Duodenal mucosa (tissue), 2 donors: ENCODE measurements at regions not wholly inside any gene's neighbourhood (a gene's known extent, or its start where the extent isn't known, plus 50 kb on each side); places are given as distances from the start of the nearest gene placed in this dataset.
"Not testable (repeated sequence)": the region's sequence is repeated elsewhere in the genome, so short reads cannot be mapped to it uniquely, and the experiment has no call there.

ENCODE experiments used
- H3K27ac ChIP-seq: one replicate; pipeline ENCODE4 v1.7.0; 2013; ENCODE audit warnings: low read depth, low read length
- H3K27me3 ChIP-seq, 2 donors: one replicate each; pipeline ENCODE4 v1.7.0; 2013; ENCODE audit warnings: low read length in 2 of 2, control low read depth in 1 of 2; ENCODE audit not compliant: insufficient read depth in 2 of 2, control insufficient read depth in 1 of 2
- H3K36me3 ChIP-seq, 2 donors: one replicate each; pipeline ENCODE4 v1.7.0; 2013; ENCODE audit warnings: low read length in 2 of 2, control low read depth in 1 of 2; ENCODE audit not compliant: insufficient read depth in 2 of 2, control insufficient read depth in 1 of 2
- H3K4me1 ChIP-seq, 2 donors: one replicate each; pipeline ENCODE4 v1.7.0; 2013; ENCODE audit warnings: low read length in 2 of 2, control low read depth in 1 of 2; ENCODE audit not compliant: insufficient read depth in 2 of 2, control insufficient read depth in 1 of 2
- H3K4me3 ChIP-seq, 2 donors: one replicate each; pipeline ENCODE4 v1.7.0; 2013; ENCODE audit warnings: low read length in 2 of 2, low read depth in 1 of 2
- H3K9ac ChIP-seq, 2 donors: one replicate each; pipeline ENCODE4 v1.7.0; 2013; ENCODE audit warnings: low read length in 2 of 2, low read depth in 1 of 2
- H3K9me3 ChIP-seq, 2 donors: one replicate each; pipeline ENCODE4 v1.7.0; 2013; ENCODE audit warnings: low read length in 2 of 2, control low read depth in 1 of 2; ENCODE audit not compliant: control insufficient read depth in 1 of 2

GRCh38 chr22:22358152-22358551 is 113.6 kb downstream of the VPREB1 start:
- H3K36me3 ChIP-seq: no peaks in the 10 kb centered on the region
- no peaks in the 10 kb centered on the region for H3K4me1 ChIP-seq
- H3K27ac ChIP-seq: no peak overlapping the region
- no peaks in the 10 kb centered on the region for H3K9me3 ChIP-seq
- H3K27me3 ChIP-seq: peaks cover 0 to 11% of the 10 kb centered on the region in 2 donors
- H3K9ac ChIP-seq: no peak overlapping the region
- no peak overlapping the region for H3K4me3 ChIP-seq

DNA sequence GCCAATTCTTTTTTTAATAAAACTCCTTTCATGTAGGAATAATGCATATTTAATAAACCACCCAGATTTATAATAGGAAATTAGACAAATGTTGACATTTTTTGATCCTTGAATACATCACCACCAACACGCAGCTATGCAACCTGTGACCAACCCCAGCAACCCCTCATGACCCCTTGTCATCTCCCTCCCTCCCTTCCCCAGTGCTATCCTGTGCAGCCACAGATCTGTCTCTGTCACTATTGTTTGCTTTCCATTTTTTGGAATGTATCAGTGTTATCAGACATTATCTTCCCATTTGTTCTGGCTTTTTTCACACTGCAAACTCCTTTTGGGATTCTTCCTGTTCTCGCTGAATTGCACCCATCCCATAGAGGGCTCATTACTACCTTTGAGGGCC is 114.1 kb downstream of the VPREB1 start:
- no peaks in the 10 kb centered on the region for H3K4me1 ChIP-seq

GRCh38 chr22:22359465-22359864 is 114.9 kb downstream of the VPREB1 start:
- no peak overlapping the region for H3K4me3 ChIP-seq
- H3K36me3 ChIP-seq: no peaks in the 10 kb centered on the region
- H3K27ac ChIP-seq: no peak overlapping the region
- no peaks in the 10 kb centered on the region for H3K4me1 ChIP-seq
- H3K27me3 ChIP-seq: peaks cover 0 to 12% of the 10 kb centered on the region in 2 donors
- no peak overlapping the region for H3K9ac ChIP-seq
- no peaks in the 10 kb centered on the region for H3K9me3 ChIP-seq

More for the DNA sequence above, 114.1 kb downstream of the VPREB1 start:
- Histone ChIP-seq H3K4me3 (no peak overlapping the region), H3K9ac (no peak overlapping the region), H3K9me3 (no peaks in the 10 kb centered on the region), H3K27ac (no peak overlapping the region), H3K36me3 (no peaks in the 10 kb centered on the region), H3K27me3 (peaks cover 0 to 12% of the 10 kb centered on the region in 2 donors)

DNA sequence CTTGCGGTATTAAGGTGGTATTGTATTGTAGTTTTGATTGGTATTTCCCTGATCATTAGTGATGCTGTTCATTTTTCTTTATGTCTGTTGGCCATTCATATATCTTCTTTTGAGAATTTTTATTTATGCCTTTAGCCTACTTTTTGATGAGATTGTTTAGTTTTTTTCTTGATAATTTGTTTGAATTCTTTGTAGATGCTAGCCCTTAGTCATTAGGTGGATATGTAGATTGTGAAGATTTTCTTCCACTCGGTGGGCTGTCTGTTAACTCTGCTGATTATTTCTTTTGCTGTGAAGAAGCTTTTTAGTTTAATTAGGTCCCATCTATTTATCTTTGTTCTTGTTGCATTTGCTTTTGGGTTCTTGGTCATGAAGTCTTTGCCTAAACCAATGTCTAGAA is 115.4 kb downstream of the VPREB1 start:
- H3K9me3 ChIP-seq: no peaks in the 10 kb centered on the region
- no peak overlapping the region for H3K4me3 ChIP-seq
- H3K9ac ChIP-seq: no peak overlapping the region
- H3K27ac ChIP-seq: no peak overlapping the region
- H3K4me1 ChIP-seq: no peaks in the 10 kb centered on the region
- H3K27me3 ChIP-seq: peaks cover 0 to 9% of the 10 kb centered on the region in 2 donors
- H3K36me3 ChIP-seq: no peaks in the 10 kb centered on the region

- no peaks in the 10 kb centered on the region for H3K9me3 ChIP-seq
- no peak overlapping the region for H3K9ac ChIP-seq
- H3K4me3 ChIP-seq: no peak overlapping the region
- H3K36me3 ChIP-seq: no peaks in the 10 kb centered on the region
- no peaks in the 10 kb centered on the region for H3K4me1 ChIP-seq
- peaks cover 0 to 5% of the 10 kb centered on the region in 2 donors for H3K27me3 ChIP-seq
- H3K27ac ChIP-seq: no peak overlapping the region
These were observed 117.7 kb downstream of the VPREB1 start for GRCh38 chr22:22362311-22362710.

DNA sequence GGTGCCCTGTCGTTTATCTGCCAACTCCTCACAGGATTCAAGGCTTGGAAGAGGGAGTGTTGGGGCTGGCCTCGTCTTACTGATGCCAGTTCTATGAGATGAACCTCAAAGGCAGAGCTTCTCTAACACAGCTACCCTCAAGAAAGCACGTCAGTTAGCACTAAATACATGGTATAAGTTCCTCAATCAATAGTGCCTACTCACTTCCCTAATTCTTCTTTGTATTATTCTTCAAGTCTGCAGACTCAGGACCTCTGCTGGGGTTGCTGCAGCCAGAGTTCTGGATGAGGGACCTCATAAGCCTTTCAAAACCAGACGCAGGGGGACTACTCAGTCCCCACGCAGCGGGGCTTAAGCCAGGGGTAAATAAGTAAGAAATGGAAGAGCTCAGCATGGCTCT is 118.3 kb downstream of the VPREB1 start:
- Histone ChIP-seq H3K9me3 (no peaks in the 10 kb centered on the region), H3K27me3 (peaks cover 0 to 5% of the 10 kb centered on the region in 2 donors), H3K27ac (no peak overlapping the region)

GRCh38 chr22:22364207-22364606 is 119.6 kb downstream of the VPREB1 start:
- no peak overlapping the region for H3K27ac ChIP-seq
- no peaks in the 10 kb centered on the region for H3K36me3 ChIP-seq
- H3K9me3 ChIP-seq: no peaks in the 10 kb centered on the region
- H3K9ac ChIP-seq: no peak overlapping the region
- H3K4me1 ChIP-seq: no peaks in the 10 kb centered on the region
- H3K27me3 ChIP-seq: peaks cover 0 to 5% of the 10 kb centered on the region in 2 donors
- no peak overlapping the region for H3K4me3 ChIP-seq

More for the DNA sequence above, 118.3 kb downstream of the VPREB1 start:
- no peaks in the 10 kb centered on the region for H3K4me1 ChIP-seq
- no peaks in the 10 kb centered on the region for H3K36me3 ChIP-seq
- no peak overlapping the region for H3K4me3 ChIP-seq
- H3K9ac ChIP-seq: no peak overlapping the region

- no peak overlapping the region for H3K27ac ChIP-seq
- no peak overlapping the region for H3K4me3 ChIP-seq
- H3K4me1 ChIP-seq: no peaks in the 10 kb centered on the region
- no peak overlapping the region for H3K9ac ChIP-seq
- H3K36me3 ChIP-seq: no peaks in the 10 kb centered on the region
- H3K9me3 ChIP-seq: no peaks in the 10 kb centered on the region
- peaks cover 3 to 9% of the 10 kb centered on the region in 2 donors for H3K27me3 ChIP-seq
These were observed 122.0 kb downstream of the VPREB1 start for GRCh38 chr22:22366537-22366936.

DNA sequence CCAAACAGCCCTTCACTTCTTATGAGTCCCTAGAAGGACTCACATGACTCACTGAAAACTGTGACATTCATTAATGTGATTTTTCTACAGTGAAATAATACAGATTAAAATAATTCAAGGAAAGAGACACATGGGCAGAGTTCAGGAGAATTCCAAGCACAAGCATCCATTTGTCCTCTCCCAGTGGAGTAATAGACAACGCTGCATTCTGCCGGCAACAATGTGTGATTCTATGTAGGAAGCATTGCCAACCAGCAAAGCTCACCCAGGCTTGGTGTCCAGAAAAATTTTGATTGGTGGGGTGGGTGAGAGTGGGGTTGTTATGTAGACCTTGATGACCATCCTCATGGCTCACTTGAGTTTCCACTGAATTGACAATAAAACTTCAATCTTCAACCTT is 123.9 kb downstream of the VPREB1 start:
- Histone ChIP-seq H3K4me3 (no peak overlapping the region), H3K27me3 (peaks cover 7 to 11% of the 10 kb centered on the region in 2 donors), H3K9me3 (no peaks in the 10 kb centered on the region)

DNA sequence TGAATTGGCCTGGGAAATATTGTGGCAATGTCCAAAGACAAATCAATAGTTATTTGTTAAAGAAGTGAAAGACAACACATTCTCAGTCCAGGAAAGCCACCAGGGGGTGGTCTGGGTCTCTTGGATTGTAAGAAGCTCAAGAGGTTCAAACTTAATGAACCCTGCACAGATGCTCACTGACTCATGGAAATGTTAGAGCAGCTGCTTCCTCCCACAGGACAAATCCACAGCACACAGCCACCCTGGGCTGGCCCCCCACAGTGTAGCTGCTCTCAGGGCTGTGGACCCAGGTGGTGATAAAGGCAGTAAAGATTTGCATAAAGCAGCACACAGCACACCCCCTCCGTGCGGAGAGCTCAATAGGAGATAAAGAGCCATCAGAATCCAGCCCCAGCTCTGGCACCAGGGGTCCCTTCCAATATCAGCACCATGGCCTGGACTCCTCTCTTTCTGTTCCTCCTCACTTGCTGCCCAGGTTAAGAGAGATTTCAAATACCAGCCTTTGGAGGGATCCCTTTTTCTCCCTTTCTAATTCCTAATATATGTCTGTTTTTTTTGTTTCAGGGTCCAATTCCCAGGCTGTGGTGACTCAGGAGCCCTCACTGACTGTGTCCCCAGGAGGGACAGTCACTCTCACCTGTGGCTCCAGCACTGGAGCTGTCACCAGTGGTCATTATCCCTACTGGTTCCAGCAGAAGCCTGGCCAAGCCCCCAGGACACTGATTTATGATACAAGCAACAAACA is 124.8 kb downstream of the VPREB1 start:
- H3K4me1 ChIP-seq, H3K9ac ChIP-seq, H3K4me3 ChIP-seq, H3K9me3 ChIP-seq, H3K27ac ChIP-seq, H3K36me3 ChIP-seq: not testable (repeated sequence)
- peaks cover 9 to 11% of the 10 kb centered on the region in 2 donors for H3K27me3 ChIP-seq

More for the DNA sequence above, 123.9 kb downstream of the VPREB1 start:
- no peak overlapping the region for H3K9ac ChIP-seq
- no peaks in the 10 kb centered on the region for H3K4me1 ChIP-seq
- no peak overlapping the region for H3K27ac ChIP-seq
- H3K36me3 ChIP-seq: no peaks in the 10 kb centered on the region
